K562 (cell line): ENCODE measurements at regions not wholly inside any gene's neighbourhood (a gene's known extent, or its start where the extent isn't known, plus 50 kb on each side); places are given as distances from the start of the nearest gene placed in this dataset.

ENCODE experiments used
- BRD4 ChIP-seq: fragments of 200-600 bp; sonication (generic); IDR thresholded peaks from 2 replicates; pipeline ENCODE4 v1.6.1; 2017; ENCODE audit warnings: inconsistent platforms
- FOSL1 ChIP-seq: fragments of 200-800 bp; sonication (Bioruptor generic); conservative IDR thresholded peaks from 2 replicates; pipeline ENCODE4 v1.6.1; 2016; ENCODE audit warnings: missing genetic modification characterization, missing compliant biosample characterization
- HDAC8 ChIP-seq: fragments of 450-650 bp; IDR thresholded peaks from 2 replicates; pipeline ENCODE4 v1.6.1; 2016; ENCODE audit warnings: mild to moderate bottlenecking, missing genetic modification characterization, moderate library complexity, missing compliant biosample characterization
- HNRNPK ChIP-seq: fragments of 200-400 bp; formaldehyde crosslinking; IDR thresholded peaks from one replicate; pipeline ENCODE4 v1.6.1; 2018; ENCODE audit warnings: mild to moderate bottlenecking, low read depth, low read length; ENCODE audit not compliant: poor library complexity, severe bottlenecking
- IRF1 ChIP-seq: sonication (generic); formaldehyde crosslinking; IDR thresholded peaks from 2 replicates; pipeline ENCODE4 v1.8.0; 2022; ENCODE audit warnings: missing genetic modification reagents, mild to moderate bottlenecking, borderline replicate concordance
- MLLT1 ChIP-seq, 2 experiments: fragments of 450-650 bp; IDR thresholded peaks; 2 replicates each; pipeline ENCODE4 v1.6.1; 2016
- MYBL2 ChIP-seq, 2 experiments: fragments of 450-650 bp in 1 of 2; sonication (generic) in 1 of 2; formaldehyde crosslinking in 1 of 2; IDR thresholded peaks; 2 replicates each; pipeline versions ENCODE4 v1.6.1 to v1.8.1; 2017 to 2022; ENCODE audit warnings: borderline replicate concordance in 1 of 2, inconsistent platforms in 1 of 2, low read depth in 1 of 2, mild to moderate bottlenecking in 1 of 2, missing genetic modification reagents in 1 of 2, moderate library complexity in 1 of 2
- PHB2 ChIP-seq: fragments of 450-650 bp; IDR thresholded peaks from 2 replicates; pipeline ENCODE4 v1.6.1; 2017; ENCODE audit warnings: low read depth
- TAL1 ChIP-seq: fragments of 450-650 bp; IDR thresholded peaks from 2 replicates; pipeline ENCODE4 v1.6.1; 2016; ENCODE audit warnings: mild to moderate bottlenecking
- ZBTB40 ChIP-seq, 2 experiments: fragments of 450-650 bp in 1 of 2; sonication (generic) in 1 of 2; formaldehyde crosslinking in 1 of 2; IDR thresholded peaks; 2 replicates each; pipeline versions ENCODE4 v1.7.1 to v1.9.0; 2016 to 2022; ENCODE audit warnings: inconsistent platforms in 1 of 2, mild to moderate bottlenecking in 1 of 2, missing genetic modification reagents in 1 of 2
- ZFP91 ChIP-seq: sonication (generic); formaldehyde crosslinking; IDR thresholded peaks from 2 replicates; pipeline ENCODE4 v1.8.0; 2022; ENCODE audit warnings: mild to moderate bottlenecking, missing genetic modification reagents
- ZNF347 ChIP-seq: fragments of 450-650 bp; formaldehyde crosslinking; IDR thresholded peaks from 2 replicates; pipeline ENCODE4 v1.4.0; 2020; ENCODE audit warnings: low read depth, mild to moderate bottlenecking, moderate library complexity

- TF ChIP-seq ZBTB40 (IDR thresholded peaks at IDR 0.05) (0 out of 2 replicates have a peak, but pooled peaks have one; percentile 48), ZBTB40 (CRISPR knock-in tag; IDR thresholded peaks at IDR 0.05) (no peak), MLLT1 (IDR thresholded peaks at IDR 0.05) (no peak), ZNF347 (CRISPR knock-in tag) (no peak), FOSL1 (peak; percentile 95), HDAC8 (tag) (no peak), TAL1 (peak; percentile 66), BRD4 (peak; percentile 49; the same call in 1 of the 2 replicates), HNRNPK (no peak), MYBL2 (IDR thresholded peaks at IDR 0.05; ENCODE audit: low read depth) (no peak), MYBL2 (CRISPR knock-in tag; IDR thresholded peaks at IDR 0.05; ENCODE audit: borderline replicate concordance) (no peak), IRF1 (CRISPR knock-in tag) (no peak), ZFP91 (CRISPR knock-in tag) (no peak), PHB2 (no peak)
Observed at GRCh38 chr2:176931588-176932563, 280.7 kb upstream of the HNRNPA3 start (continued).
